ENCODE measurements at regions not wholly inside any gene's neighbourhood (a gene's known extent, or its start where the extent isn't known, plus 50 kb on each side); places are given as distances from the start of the nearest gene placed in this dataset.

GRCh38 chr10:64368298-64368697 is 847.1 kb downstream of the REEP3 start:
- Histone ChIP-seq H3K79me2 (ENCODE audit: insufficient read depth, low read length) (no peaks in the 10 kb centered on the region), H3K4me1 (ENCODE audit: insufficient read depth, low read length, severe bottlenecking) (no peaks in the 10 kb centered on the region), H3K9me2 (ENCODE audit: low read depth, low read length) (no peaks in the 10 kb centered on the region), H2AFZ (ENCODE audit: low read length) (no peak overlapping the region), H3K4me2 (ENCODE audit: low read length) (no peak overlapping the region), H3K36me3 (ENCODE audit: insufficient read depth, low read length) (no peaks in the 10 kb centered on the region), H3F3A (ENCODE audit: insufficient read depth, low read length) (no peaks in the 10 kb centered on the region), H4K20me1 (ENCODE audit: insufficient read depth, low read length) (no peaks in the 10 kb centered on the region), H3K4me3 (ENCODE audit: low read depth, low read length, poor library complexity, severe bottlenecking) (no peak overlapping the region), H3K9ac (ENCODE audit: low read length) (no peak overlapping the region), H3K9me3 (ENCODE audit: low read length) (no peaks in the 10 kb centered on the region), H3K27me3 (ENCODE audit: insufficient read depth, low read length) (no peaks in the 10 kb centered on the region), H3K27ac (ENCODE audit: low read depth, low read length, poor library complexity, severe bottlenecking) (no peak overlapping the region)
- no peak for TF ChIP-seq EZH2 (IDR thresholded peaks at IDR 0.05; ENCODE audit: borderline replicate concordance, low read length)
- TF ChIP-seq CTCF (IDR thresholded peaks at IDR 0.05; ENCODE audit: low read length), result no peak

GRCh38 chr10:64369885-64370773 is 848.9 kb downstream of the REEP3 start:
- Histone ChIP-seq H3K4me3 (ENCODE audit: low read depth, low read length, poor library complexity, severe bottlenecking) (no peak overlapping the region), H3K4me1 (ENCODE audit: insufficient read depth, low read length, severe bottlenecking) (no peaks in the 10 kb centered on the region), H2AFZ (ENCODE audit: low read length) (no peak overlapping the region), H3K9me3 (ENCODE audit: low read length) (no peaks in the 10 kb centered on the region), H3K79me2 (ENCODE audit: insufficient read depth, low read length) (no peaks in the 10 kb centered on the region), H3K36me3 (ENCODE audit: insufficient read depth, low read length) (no peaks in the 10 kb centered on the region), H3K4me2 (ENCODE audit: low read length) (no peak overlapping the region), H3K9me2 (ENCODE audit: low read depth, low read length) (no peaks in the 10 kb centered on the region), H3K9ac (ENCODE audit: low read length) (no peak overlapping the region), H3F3A (ENCODE audit: insufficient read depth, low read length) (no peaks in the 10 kb centered on the region), H4K20me1 (ENCODE audit: insufficient read depth, low read length) (no peaks in the 10 kb centered on the region), H3K27ac (ENCODE audit: low read depth, low read length, poor library complexity, severe bottlenecking) (no peak overlapping the region), H3K27me3 (ENCODE audit: insufficient read depth, low read length) (no peaks in the 10 kb centered on the region)
- TF ChIP-seq CTCF (IDR thresholded peaks at IDR 0.05; ENCODE audit: low read length), result no peak
- TF ChIP-seq EZH2 (IDR thresholded peaks at IDR 0.05; ENCODE audit: borderline replicate concordance, low read length), result no peak

GRCh38 chr10:64374346-64374745 is 853.1 kb downstream of the REEP3 start:
- no peak overlapping the region for H3K4me3 ChIP-seq (ENCODE audit: low read depth, low read length, poor library complexity, severe bottlenecking)
- no peak overlapping the region for H3K9ac ChIP-seq (ENCODE audit: low read length)
- H2AFZ ChIP-seq (ENCODE audit: low read length), result no peak overlapping the region
- no peaks in the 10 kb centered on the region for H4K20me1 ChIP-seq (ENCODE audit: insufficient read depth, low read length)
- H3K9me2 ChIP-seq (ENCODE audit: low read depth, low read length), result no peaks in the 10 kb centered on the region
- no peaks in the 10 kb centered on the region for H3K36me3 ChIP-seq (ENCODE audit: insufficient read depth, low read length)
- no peaks in the 10 kb centered on the region for H3F3A ChIP-seq (ENCODE audit: insufficient read depth, low read length)
- TF ChIP-seq EZH2 (IDR thresholded peaks at IDR 0.05; ENCODE audit: borderline replicate concordance, low read length), result no peak
- no peak for TF ChIP-seq CTCF (IDR thresholded peaks at IDR 0.05; ENCODE audit: low read length)
- H3K79me2 ChIP-seq (ENCODE audit: insufficient read depth, low read length), result no peaks in the 10 kb centered on the region
- H3K4me2 ChIP-seq (ENCODE audit: low read length), result no peak overlapping the region
- no peak overlapping the region for H3K27ac ChIP-seq (ENCODE audit: low read depth, low read length, poor library complexity, severe bottlenecking)
- no peaks in the 10 kb centered on the region for H3K9me3 ChIP-seq (ENCODE audit: low read length)
- no peaks in the 10 kb centered on the region for H3K4me1 ChIP-seq (ENCODE audit: insufficient read depth, low read length, severe bottlenecking)
- no peaks in the 10 kb centered on the region for H3K27me3 ChIP-seq (ENCODE audit: insufficient read depth, low read length)
